Stimulated activated naive CD4-positive, alpha-beta T cell (primary cell): ENCODE measurements at regions not wholly inside any gene's neighbourhood (a gene's known extent, or its start where the extent isn't known, plus 50 kb on each side); places are given as distances from the start of the nearest gene placed in this dataset.
"Not testable (repeated sequence)": the region's sequence is repeated elsewhere in the genome, so short reads cannot be mapped to it uniquely, and the experiment has no call there.

ENCODE experiments used
- DNase-seq, 6 experiments: peaks; one replicate each; lab custom pipeline; 2025; lab: John Stamatoyannopoulos, UW

- no peak for DNase-seq
Measured at GRCh38 chr2:38243186-38243880, 133.7 kb downstream of the ATL2 start.

GRCh38 chr2:38239452-38239851, 137.6 kb downstream of the ATL2 start:
- no peak for DNase-seq

- DNase-seq, result not testable (repeated sequence)
Measured at GRCh38 chr2:38238705-38239104, 138.4 kb downstream of the ATL2 start.

- DNase-seq, result no peak
Measured at GRCh38 chr2:38237311-38237710, 139.8 kb downstream of the ATL2 start.

GRCh38 chr2:38233231-38233983, 143.7 kb downstream of the ATL2 start:
- no peak for DNase-seq

GRCh38 chr2:38232454-38232853, 144.6 kb downstream of the ATL2 start:
- DNase-seq, result no peak

GRCh38 chr2:38230756-38231155, 146.3 kb downstream of the ATL2 start:
- DNase-seq, result no peak

- no peak for DNase-seq
Measured at GRCh38 chr2:38228753-38229152, 148.3 kb downstream of the ATL2 start.

GRCh38 chr2:38224821-38225437, 149.0 kb upstream of the CYP1B1 start:
- DNase-seq, result no peak

- no peak for DNase-seq
Measured at GRCh38 chr2:38224181-38224580, 148.2 kb upstream of the CYP1B1 start.

GRCh38 chr2:38223256-38223655, 147.3 kb upstream of the CYP1B1 start:
- DNase-seq, result no peak

GRCh38 chr2:38220164-38220563, 144.2 kb upstream of the CYP1B1 start:
- no peak for DNase-seq

GRCh38 chr2:38218995-38219394, 143.0 kb upstream of the CYP1B1 start:
- no peak for DNase-seq

GRCh38 chr2:38218591-38218991, 142.6 kb upstream of the CYP1B1 start:
- DNase-seq, result no peak

GRCh38 chr2:38217401-38218188, 141.6 kb upstream of the CYP1B1 start:
- DNase-seq, result no peak

GRCh38 chr2:38216886-38217285, 140.9 kb upstream of the CYP1B1 start:
- DNase-seq, result no peak

- no peak for DNase-seq
Measured at GRCh38 chr2:38215993-38216392, 140.0 kb upstream of the CYP1B1 start.

- no peak for DNase-seq
Measured at GRCh38 chr2:38215522-38215921, 139.6 kb upstream of the CYP1B1 start.

GRCh38 chr2:38214209-38214717, 138.3 kb upstream of the CYP1B1 start:
- DNase-seq, result no peak

- DNase-seq, result peak in 1 of 6 experiments; percentile 3
Measured at GRCh38 chr2:38213619-38214167, 137.7 kb upstream of the CYP1B1 start.

GRCh38 chr2:38212312-38212711, 136.4 kb upstream of the CYP1B1 start:
- DNase-seq, result no peak

GRCh38 chr2:38207168-38207567, 131.2 kb upstream of the CYP1B1 start:
- no peak for DNase-seq
